H9 (cell line): ENCODE measurements at regions not wholly inside any gene's neighbourhood (a gene's known extent, or its start where the extent isn't known, plus 50 kb on each side); places are given as distances from the start of the nearest gene placed in this dataset.
A peak's percentile ranks its signal among the peaks of the same experiment; 100 is the strongest.

Experiments used
- DNase-seq: peaks from one replicate; pipeline ENCODE4 v3.0.0-alpha.2; 2017
- H2AFZ ChIP-seq: one replicate; pipeline ENCODE4 v1.6.1; 2013; ENCODE audit warnings: mild to moderate bottlenecking, low read length, control low read depth, moderate library complexity
- H2AK5ac ChIP-seq: 2 replicates; pipeline ENCODE4 v1.6.1; 2013; ENCODE audit warnings: low read length, control low read depth, mixed read lengths; ENCODE audit not compliant: insufficient read length
- H2BK120ac ChIP-seq: one replicate; pipeline ENCODE4 v1.6.1; 2013; ENCODE audit warnings: low read depth, mild to moderate bottlenecking, low read length, control low read depth, inconsistent platforms; ENCODE audit not compliant: poor library complexity, severe bottlenecking
- H2BK12ac ChIP-seq: 2 replicates; pipeline ENCODE4 v1.6.1; 2013; ENCODE audit warnings: low read length, control low read depth, mixed read lengths, low read depth; ENCODE audit not compliant: insufficient read length
- H2BK15ac ChIP-seq: 2 replicates; pipeline ENCODE4 v1.6.1; 2013; ENCODE audit warnings: low read depth, low read length, control low read depth
- H2BK20ac ChIP-seq: one replicate; pipeline ENCODE4 v1.6.1; 2013; ENCODE audit warnings: low read depth, mild to moderate bottlenecking, low read length, control low read depth, inconsistent platforms; ENCODE audit not compliant: poor library complexity, severe bottlenecking
- H2BK5ac ChIP-seq: 2 replicates; pipeline ENCODE4 v1.6.1; 2013; ENCODE audit warnings: low read length, control low read depth, mixed read lengths; ENCODE audit not compliant: insufficient read length
- H3K14ac ChIP-seq: 2 replicates; pipeline ENCODE4 v1.6.1; 2013; ENCODE audit warnings: low read length, control low read depth; ENCODE audit not compliant: insufficient read depth
- H3K18ac ChIP-seq: 2 replicates; pipeline ENCODE4 v1.6.1; 2013; ENCODE audit warnings: low read depth, mild to moderate bottlenecking, mixed read lengths, low read length, control low read depth; ENCODE audit not compliant: insufficient read length
- H3K23ac ChIP-seq: 2 replicates; pipeline ENCODE4 v1.6.1; 2013; ENCODE audit warnings: low read length, control low read depth, mixed read lengths, low read depth; ENCODE audit not compliant: insufficient read length
- H3K23me2 ChIP-seq: 2 replicates; pipeline ENCODE4 v1.6.1; 2013; ENCODE audit warnings: low read depth, mild to moderate bottlenecking, mixed read lengths, low read length, control low read depth; ENCODE audit not compliant: insufficient read length, poor library complexity, severe bottlenecking
- H3K27ac ChIP-seq: 2 replicates; pipeline ENCODE4 v1.5.1; 2013; ENCODE audit warnings: low read length, control low read depth, mixed read lengths, low read depth; ENCODE audit not compliant: insufficient read length
- H3K27me3 ChIP-seq: 2 replicates; pipeline ENCODE4 v1.6.1; 2013; ENCODE audit warnings: low read length, control low read depth, inconsistent platforms; ENCODE audit not compliant: insufficient read depth
- H3K4ac ChIP-seq: 2 replicates; pipeline ENCODE4 v1.6.1; 2013; ENCODE audit warnings: low read depth, mild to moderate bottlenecking, control low read depth, inconsistent platforms, low read length, moderate library complexity
- H3K4me1 ChIP-seq: 2 replicates; pipeline ENCODE4 v1.6.1; 2013; ENCODE audit warnings: low read length, control low read depth, inconsistent platforms; ENCODE audit not compliant: insufficient read depth
- H3K4me2 ChIP-seq: 2 replicates; pipeline ENCODE4 v1.6.1; 2013; ENCODE audit warnings: low read length, control low read depth, mixed read lengths; ENCODE audit not compliant: insufficient read length, insufficient read depth
- H3K56ac ChIP-seq: 2 replicates; pipeline ENCODE4 v1.6.1; 2013; ENCODE audit warnings: low read depth, mild to moderate bottlenecking, mixed read lengths, low read length, control low read depth; ENCODE audit not compliant: insufficient read length
- H3K79me1 ChIP-seq: 2 replicates; pipeline ENCODE4 v1.6.1; 2013; ENCODE audit warnings: low read depth, mild to moderate bottlenecking, moderate library complexity, low read length, control low read depth, inconsistent platforms; ENCODE audit not compliant: insufficient read depth, poor library complexity, severe bottlenecking
- H3K79me2 ChIP-seq: 2 replicates; pipeline ENCODE4 v1.6.1; 2013; ENCODE audit warnings: low read length, control low read depth, inconsistent platforms; ENCODE audit not compliant: insufficient read depth
- H3K9ac ChIP-seq: 2 replicates; pipeline ENCODE4 v1.6.1; 2013; ENCODE audit warnings: low read length, control low read depth, mixed read lengths; ENCODE audit not compliant: insufficient read length; ENCODE audit errors: extremely low read depth
- H3K9me3 ChIP-seq: one replicate; pipeline ENCODE4 v1.6.1; 2013; ENCODE audit warnings: low read depth, low read length, inconsistent platforms; ENCODE audit not compliant: control insufficient read depth
- H3T11ph ChIP-seq: one replicate; pipeline ENCODE4 v1.6.1; 2013; ENCODE audit warnings: mild to moderate bottlenecking, low read length, control low read depth, inconsistent platforms
- H4K20me1 ChIP-seq: one replicate; pipeline ENCODE4 v1.6.1; 2013; ENCODE audit not compliant: control insufficient read depth, insufficient read length, insufficient read depth
- H4K5ac ChIP-seq: 2 replicates; pipeline ENCODE4 v1.6.1; 2013; ENCODE audit warnings: low read depth, mild to moderate bottlenecking, mixed read lengths, low read length, control low read depth; ENCODE audit not compliant: insufficient read length
- H4K8ac ChIP-seq: replicated peaks from 2 replicates; pipeline ENCODE4 v1.6.1; 2013; ENCODE audit warnings: low read length, control low read depth, mixed read lengths, low read depth; ENCODE audit not compliant: insufficient read length
- H4K91ac ChIP-seq: 2 replicates; pipeline ENCODE4 v1.6.1; 2013; ENCODE audit warnings: low read depth, mild to moderate bottlenecking, moderate library complexity, mixed read lengths, low read length, control low read depth; ENCODE audit not compliant: insufficient read length
- H3K27ac Mint-ChIP-seq, 3 experiments: 2 replicates in 2 of 3; 3 replicates in 1 of 3; pipeline ENCODE4 v1.8.0; 2020 to 2021; ENCODE audit warnings: mixed read lengths in 3 of 3, mild to moderate bottlenecking in 1 of 3, moderate library complexity in 1 of 3
- H3K27me3 Mint-ChIP-seq: 2 replicates; pipeline ENCODE4 v1.8.0; 2021; ENCODE audit warnings: low read depth, mild to moderate bottlenecking, moderate library complexity, mixed read lengths
- H3K36me3 Mint-ChIP-seq, 3 experiments: 2 replicates in 2 of 3; 3 replicates in 1 of 3; pipeline ENCODE4 v1.8.0; 2020 to 2021; ENCODE audit warnings: low read depth in 3 of 3, mixed read lengths in 3 of 3; ENCODE audit not compliant: insufficient read depth in 1 of 3
- H3K4me1 Mint-ChIP-seq, 2 experiments: 2 replicates each; pipeline ENCODE4 v1.8.0; 2020; ENCODE audit warnings: mixed read lengths in 2 of 2
- H3K4me3 Mint-ChIP-seq, 2 experiments: 2 replicates in 1 of 2; 3 replicates in 1 of 2; pipeline ENCODE4 v1.8.0; 2020 to 2021; ENCODE audit warnings: mild to moderate bottlenecking in 2 of 2, mixed read lengths in 2 of 2, moderate library complexity in 1 of 2
- H3K9me3 Mint-ChIP-seq, 2 experiments: 2 replicates in 1 of 2; 3 replicates in 1 of 2; pipeline ENCODE4 v1.8.0; 2020; ENCODE audit warnings: mild to moderate bottlenecking in 2 of 2, mixed read lengths in 2 of 2, moderate library complexity in 1 of 2
- CTCF ChIP-seq: fragments of 200-600 bp; sonication (generic); conservative IDR thresholded peaks from 3 replicates; pipeline ENCODE4 v1.8.0; 2021; ENCODE audit warnings: antibody characterized with exemption, mild to moderate bottlenecking
- WGBS: extraction: QIAGEN DNeasy Blood & Tissue Kit; methylation state at CpG from one replicate; pipeline ENCODE4 v1.1.7; 2013; ENCODE audit warnings: missing lambda C conversion rate, low lambda C conversion rate, mixed read lengths; ENCODE audit not compliant: insufficient read length; ENCODE audit errors: extremely low coverage; 5-methylcytosine and 5-hydroxymethylcytosine counted together

- Histone ChIP-seq H2BK5ac (no peak overlapping the region), H3K79me1 (no peaks in the 10 kb centered on the region), H4K5ac (no peak overlapping the region), H3K27ac (no peak overlapping the region), H3K9ac (no peak overlapping the region), H3K56ac (no peak overlapping the region), H3K4me2 (no peak overlapping the region), H2AFZ (no peak overlapping the region), H3K4me1 (no peaks in the 10 kb centered on the region), H4K8ac (no peak overlapping the region), H2BK12ac (no peak overlapping the region), H3K79me2 (no peaks in the 10 kb centered on the region), H2BK15ac (no peak overlapping the region), H3K27me3 (no peaks in the 10 kb centered on the region), H3K9me3 (no peaks in the 10 kb centered on the region), H4K20me1 (no peaks in the 10 kb centered on the region), H2BK120ac (no peak overlapping the region), H3T11ph (no peak overlapping the region), H3K14ac (no peak overlapping the region), H3K4ac (no peak overlapping the region), H2BK20ac (no peak overlapping the region), H4K91ac (no peak overlapping the region), H3K23ac (no peak overlapping the region), H3K23me2 (no peaks in the 10 kb centered on the region), H2AK5ac (no peak overlapping the region), H3K18ac (no peak overlapping the region)
- no peak overlapping the region for H3K4me3 Mint-ChIP-seq
- peaks cover 18 to 21% of the 10 kb centered on the region in 2 experiments for H3K4me1 Mint-ChIP-seq
- no peaks in the 10 kb centered on the region; a peak in 1 of 7 replicates for H3K36me3 Mint-ChIP-seq
- TF ChIP-seq CTCF, result no peak
- WGBS, result no CpG with 5 or more reads among the region's 12 CpGs
- no peak overlapping the region for H3K27ac Mint-ChIP-seq
- H3K9me3 Mint-ChIP-seq, result peaks cover 0 to 3% of the 10 kb centered on the region in 2 experiments; a peak in 2 of 5 replicates
- peaks cover 1% of the 10 kb centered on the region for H3K27me3 Mint-ChIP-seq
- peak; percentile 22 for DNase-seq
Measured at GRCh38 chr1:29675481-29676263, 439.4 kb downstream of the PTPRU start.
